Naive B cell (primary cell): ENCODE measurements at regions not wholly inside any gene's neighbourhood (a gene's known extent, or its start where the extent isn't known, plus 50 kb on each side); places are given as distances from the start of the nearest gene placed in this dataset.

Source experiments
- ATAC-seq, 2 donors: fragments of 150-1000 bp; cut with Tn5 transposase; 2 replicates each; pipeline ENCODE4 v1.10.0; 2021; ENCODE audit warnings: low read depth in 2 of 2, mild to moderate bottlenecking in 2 of 2, moderate library complexity in 2 of 2
- DNase-seq: peaks from one replicate; pipeline ENCODE4 v3.0.0; 2022
- H3K27ac Mint-ChIP-seq, 6 donors: one replicate each; pipeline ENCODE4 v1.8.0; 2020 to 2022; ENCODE audit warnings: mild to moderate bottlenecking in 6 of 6, mixed read lengths in 6 of 6, moderate library complexity in 5 of 6, inconsistent platforms in 2 of 6
- H3K27me3 Mint-ChIP-seq, 3 donors: one replicate each; pipeline ENCODE4 v1.8.0; 2021 to 2022; ENCODE audit warnings: mixed read lengths in 3 of 3, mild to moderate bottlenecking in 1 of 3
- H3K36me3 Mint-ChIP-seq, 2 donors: one replicate each; pipeline ENCODE4 v1.8.0; 2020 to 2022; ENCODE audit warnings: mixed read lengths in 2 of 2, inconsistent platforms in 1 of 2, mild to moderate bottlenecking in 1 of 2
- H3K4me1 Mint-ChIP-seq, 3 donors: one replicate each; pipeline ENCODE4 v1.8.0; 2020 to 2022; ENCODE audit warnings: mixed read lengths in 3 of 3, inconsistent platforms in 1 of 3, mild to moderate bottlenecking in 1 of 3, moderate library complexity in 1 of 3
- H3K4me3 Mint-ChIP-seq, 8 donors: one replicate each; pipeline ENCODE4 v1.8.0; 2020 to 2022; ENCODE audit warnings: mild to moderate bottlenecking in 8 of 8, mixed read lengths in 8 of 8, moderate library complexity in 8 of 8, inconsistent platforms in 2 of 8
- H3K9me3 Mint-ChIP-seq, 7 donors: one replicate each; pipeline ENCODE4 v1.8.0; 2020 to 2022; ENCODE audit warnings: mixed read lengths in 7 of 7, mild to moderate bottlenecking in 5 of 7, inconsistent platforms in 2 of 7, moderate library complexity in 1 of 7

DNA sequence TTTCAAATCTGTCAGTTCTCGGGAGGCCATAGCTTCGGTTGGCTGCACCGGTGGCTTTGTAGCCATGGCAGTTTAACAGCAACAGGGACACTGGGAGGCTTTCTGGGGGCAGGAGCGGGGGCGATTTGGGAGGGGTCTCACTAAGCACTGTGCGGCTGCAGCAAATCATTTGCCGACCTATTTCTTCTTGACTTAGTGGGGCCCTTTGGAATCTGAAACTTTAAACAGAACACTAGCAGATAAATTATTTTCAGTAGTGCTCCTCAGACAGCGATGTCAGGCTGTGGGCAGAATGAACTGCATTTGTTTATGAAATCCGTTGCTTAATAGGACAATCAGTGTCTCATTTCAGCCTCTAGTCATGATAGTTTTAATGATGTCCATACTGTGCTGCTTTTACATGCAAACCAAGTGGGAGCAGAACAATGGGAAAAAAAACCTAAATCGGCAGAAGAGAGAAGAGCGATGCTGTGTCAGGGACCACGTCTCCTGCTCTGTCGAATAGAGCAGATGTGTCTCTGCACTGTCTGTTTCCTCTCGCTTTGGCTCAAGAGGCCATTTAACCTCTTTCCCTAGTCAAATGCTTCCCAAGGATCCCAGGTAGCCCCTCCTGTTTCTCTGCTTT, 211.9 kb downstream of the OLFM4 start:
- Mint-ChIP-seq H3K27me3 (no peaks in the 10 kb centered on the region), H3K4me3 (no peak overlapping the region), H3K9me3 (no peaks in the 10 kb centered on the region), H3K4me1 (no peaks in the 10 kb centered on the region), H3K36me3 (no peaks in the 10 kb centered on the region), H3K27ac (no peak overlapping the region)
- ATAC-seq (no peak), DNase-seq (no peak)

DNA sequence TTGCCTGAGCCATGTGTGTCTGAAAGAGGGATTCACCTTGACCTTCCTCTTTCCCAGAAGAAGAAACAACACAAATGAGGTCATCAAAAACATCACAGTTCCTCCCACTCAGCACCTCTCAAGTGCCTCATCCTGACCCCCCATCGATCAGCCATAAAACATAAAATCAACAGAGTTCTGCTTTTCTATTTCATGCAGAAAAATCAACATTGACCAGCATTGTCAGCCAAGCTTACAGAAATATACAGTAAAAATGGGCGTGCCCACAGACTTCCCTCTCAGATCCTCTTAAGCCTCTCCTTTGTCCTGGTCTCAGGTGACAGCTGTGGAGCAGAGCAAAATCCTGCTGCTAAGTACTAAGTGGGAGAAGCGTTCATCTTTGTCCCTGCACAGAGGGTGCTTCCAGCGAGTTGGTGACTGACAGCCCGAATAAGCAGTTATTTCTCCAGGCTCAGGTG, 213.3 kb downstream of the OLFM4 start:
- Mint-ChIP-seq H3K36me3 (no peaks in the 10 kb centered on the region), H3K27ac (no peak overlapping the region), H3K9me3 (no peaks in the 10 kb centered on the region), H3K4me1 (no peaks in the 10 kb centered on the region), H3K27me3 (no peaks in the 10 kb centered on the region), H3K4me3 (no peak overlapping the region)
- ATAC-seq (no peak), DNase-seq (no peak)

DNA sequence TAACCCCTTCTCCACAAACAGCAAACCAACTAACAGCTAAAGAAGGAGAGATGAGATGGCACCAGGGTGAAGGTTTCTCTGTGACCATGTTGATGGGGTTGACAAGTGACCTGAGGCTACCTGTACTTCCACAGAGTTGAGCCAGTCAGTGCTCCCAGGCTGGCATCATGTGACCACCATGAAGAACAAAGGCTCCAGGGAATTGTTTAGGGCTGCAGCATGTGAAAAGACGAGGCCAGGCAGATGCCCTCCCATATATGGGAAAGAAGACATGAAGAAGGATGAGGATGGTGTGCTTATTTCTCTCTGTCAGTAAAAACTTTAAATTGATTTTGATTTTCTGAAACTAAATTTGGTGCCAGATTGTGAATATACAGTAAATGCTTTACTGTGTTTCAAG, 220.6 kb downstream of the OLFM4 start:
- Mint-ChIP-seq H3K9me3 (no peaks in the 10 kb centered on the region), H3K4me1 (no peaks in the 10 kb centered on the region), H3K27me3 (peaks cover 0 to 3% (median 0%) of the 10 kb centered on the region in 3 donors), H3K4me3 (no peak overlapping the region), H3K27ac (no peak overlapping the region), H3K36me3 (no peaks in the 10 kb centered on the region)
- ATAC-seq: no peak
- DNase-seq: no peak

DNA sequence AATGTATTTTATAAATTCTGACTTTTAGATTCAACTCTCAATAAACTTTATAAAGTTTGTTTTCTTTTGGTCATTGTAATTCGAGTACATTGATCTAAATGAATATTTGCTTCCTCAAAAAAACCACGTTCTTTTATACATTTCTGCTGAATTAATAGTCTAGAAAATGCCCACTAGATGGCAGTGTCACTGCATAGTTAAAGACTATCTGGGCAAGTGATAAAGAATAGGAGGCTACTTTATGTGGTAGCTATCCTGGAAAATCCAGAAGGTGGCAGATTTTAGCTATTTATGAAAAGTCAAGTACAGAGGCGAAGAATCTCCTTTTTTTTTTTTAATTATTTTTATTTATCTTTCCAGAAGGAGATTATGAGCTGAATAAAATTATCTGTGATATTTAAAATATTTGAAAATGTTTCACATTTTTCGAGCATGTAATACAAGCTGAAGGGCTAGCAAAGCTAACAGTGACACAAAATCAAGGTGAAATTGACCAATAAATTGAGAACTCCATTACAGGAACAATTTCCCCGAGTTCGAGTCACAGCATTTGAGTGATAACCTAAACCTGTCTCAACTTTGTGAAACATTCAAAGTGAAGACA, 221.8 kb downstream of the OLFM4 start:
- no peaks in the 10 kb centered on the region for H3K9me3 Mint-ChIP-seq
- H3K4me1 Mint-ChIP-seq: no peaks in the 10 kb centered on the region
- no peaks in the 10 kb centered on the region for H3K36me3 Mint-ChIP-seq
- no peak overlapping the region for H3K27ac Mint-ChIP-seq
- ATAC-seq: peak in 1 of 2 donors; percentile 41
- peaks cover 0 to 3% (median 0%) of the 10 kb centered on the region in 3 donors for H3K27me3 Mint-ChIP-seq
- peak; percentile 12 for DNase-seq
- H3K4me3 Mint-ChIP-seq: no peak overlapping the region

DNA sequence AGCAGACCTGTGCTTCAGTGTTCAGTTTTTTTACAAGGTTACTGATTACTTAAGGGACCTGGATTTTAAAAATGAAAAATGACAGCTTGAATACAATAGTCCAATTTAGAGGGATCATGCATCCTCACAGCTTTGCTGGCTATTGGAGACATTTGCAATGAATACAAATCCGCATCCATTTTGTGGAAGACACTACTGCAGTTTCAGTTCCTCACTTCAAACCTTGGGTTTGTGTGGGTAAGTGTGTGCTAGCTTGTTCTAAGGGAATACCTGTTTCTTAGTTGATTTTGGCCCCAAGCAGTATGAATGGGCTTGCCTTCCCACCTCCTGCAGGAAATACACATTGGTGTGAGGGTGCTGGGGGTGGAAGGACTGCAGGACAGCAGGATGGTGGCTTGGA, 222.4 kb downstream of the OLFM4 start:
- ATAC-seq (no peak), DNase-seq (no peak)
- Mint-ChIP-seq H3K9me3 (no peaks in the 10 kb centered on the region), H3K4me1 (no peaks in the 10 kb centered on the region), H3K36me3 (no peaks in the 10 kb centered on the region), H3K27me3 (peaks cover 0 to 3% (median 0%) of the 10 kb centered on the region in 3 donors), H3K4me3 (no peak overlapping the region), H3K27ac (no peak overlapping the region)

DNA sequence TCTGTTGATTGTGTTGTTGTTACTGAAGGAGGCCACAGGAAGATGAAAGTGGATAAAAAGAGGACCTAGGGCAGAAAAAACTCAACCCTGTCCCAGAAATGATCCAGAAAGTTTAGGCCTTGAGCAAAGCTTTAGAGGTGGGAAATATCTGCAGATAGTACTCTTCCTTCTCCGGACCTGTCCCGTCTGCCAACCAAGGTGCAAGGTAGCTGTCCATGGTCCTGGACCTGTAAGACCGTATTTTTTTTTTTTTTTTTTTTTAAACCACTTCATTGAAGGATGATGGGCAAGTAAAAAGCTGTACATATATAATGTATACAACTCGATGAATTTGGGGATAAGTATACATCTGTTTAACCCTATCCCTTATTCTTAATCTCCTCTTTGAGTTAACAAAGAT, 225.9 kb downstream of the OLFM4 start:
- DNase-seq (no peak), ATAC-seq (no peak)
- Mint-ChIP-seq H3K27me3 (no peaks in the 10 kb centered on the region), H3K27ac (no peak overlapping the region), H3K4me3 (no peak overlapping the region), H3K36me3 (no peaks in the 10 kb centered on the region), H3K4me1 (no peaks in the 10 kb centered on the region), H3K9me3 (no peaks in the 10 kb centered on the region)

DNA sequence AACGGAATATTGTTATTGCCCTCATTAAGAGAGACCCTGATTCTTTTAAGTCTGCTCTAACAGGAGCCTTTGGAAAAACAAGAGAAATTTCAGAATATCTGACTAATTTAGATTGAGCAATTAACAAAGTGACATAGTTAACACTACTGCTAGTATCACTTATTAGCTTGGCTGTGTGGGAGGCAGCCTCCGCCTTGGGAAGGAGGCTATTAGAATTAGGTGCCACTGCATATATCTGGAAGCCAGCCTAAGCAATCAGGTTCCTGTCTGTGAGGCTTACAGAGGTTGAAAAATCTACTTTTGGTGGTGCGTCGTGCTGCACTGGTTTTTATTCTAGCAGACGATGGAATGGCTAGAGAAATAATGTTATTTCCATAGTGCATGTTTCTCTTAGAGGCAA, 227.2 kb downstream of the OLFM4 start:
- no peaks in the 10 kb centered on the region for H3K9me3 Mint-ChIP-seq
- H3K27ac Mint-ChIP-seq: no peak overlapping the region
- no peaks in the 10 kb centered on the region for H3K27me3 Mint-ChIP-seq
- ATAC-seq (no peak), DNase-seq (no peak)
- H3K4me1 Mint-ChIP-seq: no peaks in the 10 kb centered on the region
- H3K4me3 Mint-ChIP-seq: no peak overlapping the region
- no peaks in the 10 kb centered on the region for H3K36me3 Mint-ChIP-seq

DNA sequence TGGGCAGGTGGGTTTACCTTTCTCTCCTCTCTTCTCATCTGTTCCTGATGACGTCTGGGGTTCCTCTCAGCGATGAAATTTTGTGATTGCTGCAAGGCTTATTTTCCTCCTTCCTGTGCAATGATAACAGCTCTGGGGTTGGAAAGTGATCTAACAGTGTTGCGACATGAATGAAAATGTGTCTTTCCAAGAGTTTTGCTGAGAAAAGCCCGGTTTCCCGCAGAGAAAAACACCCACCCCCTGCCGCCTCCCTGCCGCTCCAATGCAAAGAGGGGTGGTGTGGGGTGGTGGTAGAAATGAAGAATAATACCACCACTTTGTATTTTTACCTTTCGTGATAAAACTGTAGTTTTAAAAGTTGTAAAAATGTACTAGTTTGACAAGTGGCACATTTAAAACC, 232.0 kb downstream of the OLFM4 start:
- Mint-ChIP-seq H3K4me1 (no peaks in the 10 kb centered on the region), H3K36me3 (no peaks in the 10 kb centered on the region), H3K4me3 (no peak overlapping the region), H3K27ac (no peak overlapping the region), H3K9me3 (peaks cover 0 to 5% (median 0%) of the 10 kb centered on the region in 7 donors), H3K27me3 (no peaks in the 10 kb centered on the region)
- no peak for ATAC-seq
- DNase-seq: no peak

DNA sequence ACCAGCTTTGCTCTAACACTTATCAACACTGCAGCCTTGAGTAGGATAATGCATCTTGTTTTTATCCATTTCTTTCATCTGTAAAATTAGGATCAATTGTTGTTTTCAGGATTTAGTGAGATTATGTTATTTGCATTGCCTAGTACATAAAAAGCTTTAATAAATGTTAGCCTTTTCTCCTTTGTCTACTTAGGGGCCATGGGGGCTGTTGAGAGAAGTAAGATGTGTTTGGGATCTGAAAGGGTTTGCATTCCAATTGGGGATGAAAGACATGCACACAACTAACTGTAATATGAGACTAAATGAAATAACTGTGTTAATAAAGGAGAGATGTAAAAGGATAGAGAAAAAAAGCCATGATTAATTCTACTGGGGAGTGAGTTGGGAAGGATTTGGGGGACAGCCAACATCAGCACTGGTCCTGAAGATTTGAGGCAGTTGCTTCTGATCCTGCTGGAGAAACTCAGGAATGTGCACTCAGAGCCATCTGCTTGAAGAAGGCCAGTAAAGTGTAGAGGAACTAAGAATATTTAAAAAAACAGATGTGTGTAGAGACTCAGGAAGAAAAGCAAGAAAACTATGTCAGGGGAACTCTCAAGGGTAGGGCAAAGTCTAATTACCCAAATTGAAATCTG, 236.3 kb downstream of the OLFM4 start:
- Mint-ChIP-seq H3K9me3 (peaks cover 0 to 15% (median 3%) of the 10 kb centered on the region in 7 donors), H3K27me3 (no peaks in the 10 kb centered on the region), H3K36me3 (no peaks in the 10 kb centered on the region), H3K4me3 (no peak overlapping the region), H3K4me1 (no peaks in the 10 kb centered on the region), H3K27ac (no peak overlapping the region)
- DNase-seq: no peak
- no peak for ATAC-seq

DNA sequence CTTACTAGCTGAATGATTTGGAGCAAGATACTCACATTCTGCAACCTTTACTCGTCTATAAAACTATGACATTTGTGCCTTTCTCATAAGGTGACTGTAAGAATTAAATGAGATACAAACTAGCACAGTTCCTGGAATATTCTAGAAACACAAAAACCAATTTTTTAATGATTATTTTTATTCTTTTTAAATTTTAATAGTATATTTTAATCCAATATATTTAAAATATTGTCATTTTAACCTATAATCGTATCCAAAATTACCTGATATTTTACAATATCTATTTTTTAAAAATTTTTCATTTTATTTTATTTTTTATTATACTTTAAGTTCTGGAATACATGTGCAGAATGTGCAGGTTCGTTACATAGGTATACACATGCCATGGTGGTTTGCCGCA, 238.1 kb downstream of the OLFM4 start:
- ATAC-seq: no peak
- H3K27ac Mint-ChIP-seq: no peak overlapping the region
- no peaks in the 10 kb centered on the region for H3K27me3 Mint-ChIP-seq
- H3K4me3 Mint-ChIP-seq: no peak overlapping the region
- H3K9me3 Mint-ChIP-seq: peaks cover 0 to 17% (median 5%) of the 10 kb centered on the region in 7 donors
- H3K4me1 Mint-ChIP-seq: no peaks in the 10 kb centered on the region
- H3K36me3 Mint-ChIP-seq: no peaks in the 10 kb centered on the region
- DNase-seq: no peak

DNA sequence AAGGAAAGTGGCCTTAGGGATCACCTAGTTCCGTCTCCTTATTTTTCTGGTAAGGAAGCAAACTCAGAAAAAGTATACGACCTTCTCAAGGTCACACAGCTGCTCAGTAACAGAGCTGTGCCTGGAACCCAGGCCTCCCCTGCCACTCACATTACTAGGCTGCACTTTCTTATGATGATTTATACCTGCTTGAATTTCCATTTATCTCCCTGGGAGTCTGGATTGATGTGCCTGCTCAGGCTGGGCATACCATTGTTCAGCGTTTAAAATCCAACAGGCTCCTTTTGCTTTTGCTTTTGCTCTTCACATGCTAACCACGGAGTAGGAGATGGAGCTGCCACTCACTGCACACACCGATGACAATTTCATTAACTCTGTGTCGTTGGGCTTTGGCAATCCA, 241.0 kb downstream of the OLFM4 start:
- no peak for DNase-seq
- no peaks in the 10 kb centered on the region for H3K4me1 Mint-ChIP-seq
- H3K27me3 Mint-ChIP-seq: no peaks in the 10 kb centered on the region
- H3K27ac Mint-ChIP-seq: peak overlapping the region in 1 of 6 donors; percentile 69
- peaks cover 0 to 13% (median 5%) of the 10 kb centered on the region in 7 donors for H3K9me3 Mint-ChIP-seq
- no peaks in the 10 kb centered on the region for H3K36me3 Mint-ChIP-seq
- ATAC-seq: no peak
- H3K4me3 Mint-ChIP-seq: no peak overlapping the region

DNA sequence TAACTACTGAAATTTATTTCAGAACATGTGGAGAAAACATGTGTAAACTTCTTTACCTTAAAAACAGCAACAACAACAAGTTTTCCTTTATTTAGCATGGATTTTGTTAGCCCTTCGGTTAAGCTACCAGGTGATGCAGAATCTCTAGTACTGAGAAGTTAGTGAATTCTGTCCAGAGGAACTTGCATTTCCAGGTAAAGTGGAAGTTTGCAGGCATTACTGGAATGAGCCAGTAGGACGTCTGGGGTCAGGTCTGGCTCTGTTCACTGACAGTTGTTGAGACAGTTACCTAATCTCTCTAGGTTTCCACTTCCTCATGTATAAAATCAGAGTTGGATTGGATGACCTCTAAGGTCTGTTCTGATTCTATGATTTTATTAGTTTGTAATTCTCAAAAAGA, 244.3 kb downstream of the OLFM4 start:
- ATAC-seq: no peak
- peaks cover 0 to 2% (median 0%) of the 10 kb centered on the region in 3 donors for H3K27me3 Mint-ChIP-seq
- H3K4me1 Mint-ChIP-seq: no peaks in the 10 kb centered on the region
- H3K4me3 Mint-ChIP-seq: no peak overlapping the region
- no peak overlapping the region for H3K27ac Mint-ChIP-seq
- no peaks in the 10 kb centered on the region for H3K36me3 Mint-ChIP-seq
- DNase-seq: no peak
- H3K9me3 Mint-ChIP-seq: peaks cover 0 to 6% (median 5%) of the 10 kb centered on the region in 7 donors

DNA sequence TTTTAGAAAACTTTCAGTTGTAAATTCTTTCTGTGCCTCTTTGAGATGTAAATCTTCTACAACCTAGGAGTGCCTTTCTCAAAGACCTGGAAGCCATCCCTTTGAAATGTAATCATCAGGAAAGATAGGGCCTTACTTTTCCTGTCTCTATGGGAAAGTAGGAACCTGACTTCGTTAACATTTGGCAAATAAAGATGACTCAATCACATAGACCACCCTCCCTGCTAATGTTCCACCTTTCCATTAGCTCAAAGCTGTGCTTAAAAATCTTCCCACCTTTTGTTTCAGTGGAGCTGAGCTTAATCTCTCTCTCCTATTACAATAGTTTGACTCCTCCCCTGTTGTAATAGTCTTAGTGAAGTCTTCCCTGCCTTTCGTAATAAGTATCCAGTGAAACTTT, 247.7 kb downstream of the OLFM4 start:
- DNase-seq: no peak
- no peaks in the 10 kb centered on the region for H3K36me3 Mint-ChIP-seq
- H3K9me3 Mint-ChIP-seq: peaks cover 0 to 12% (median 4%) of the 10 kb centered on the region in 7 donors
- no peaks in the 10 kb centered on the region for H3K4me1 Mint-ChIP-seq
- ATAC-seq: no peak
- no peak overlapping the region for H3K4me3 Mint-ChIP-seq
- H3K27me3 Mint-ChIP-seq: peaks cover 0 to 13% (median 0%) of the 10 kb centered on the region in 3 donors
- H3K27ac Mint-ChIP-seq: no peak overlapping the region

DNA sequence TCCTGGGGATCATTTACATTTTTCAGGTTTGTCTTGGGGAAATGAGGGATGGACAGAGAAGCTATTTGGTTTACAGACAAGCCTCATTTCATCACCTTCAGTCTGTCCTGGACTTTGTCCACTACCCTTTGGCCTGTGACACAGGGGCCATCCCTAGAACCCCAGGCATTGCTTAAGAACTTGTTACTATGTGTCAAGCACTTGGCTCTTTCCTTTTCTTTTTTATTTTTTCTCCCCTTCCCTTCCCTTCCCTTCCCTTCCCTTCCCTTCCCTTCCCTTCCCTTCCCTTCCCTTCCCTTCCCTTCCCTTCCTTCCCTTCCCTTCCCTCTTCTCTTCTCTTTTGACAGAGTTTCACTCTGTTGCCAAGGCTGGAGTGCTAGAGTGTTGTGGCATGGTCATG, 253.1 kb downstream of the OLFM4 start:
- Mint-ChIP-seq H3K4me3 (peak overlapping the region in 1 of 8 donors; percentile 68), H3K36me3 (no peaks in the 10 kb centered on the region), H3K27me3 (peaks cover 0 to 13% (median 0%) of the 10 kb centered on the region in 3 donors), H3K9me3 (peaks cover 0 to 9% (median 2%) of the 10 kb centered on the region in 7 donors), H3K27ac (no peak overlapping the region), H3K4me1 (no peaks in the 10 kb centered on the region)
- ATAC-seq (no peak), DNase-seq (no peak)
